A549 (cell line): ENCODE measurements at regions not wholly inside any gene's neighbourhood (a gene's known extent, or its start where the extent isn't known, plus 50 kb on each side); places are given as distances from the start of the nearest gene placed in this dataset.

ENCODE experiments used
- CTCF ChIP-seq: fragments of >200 bp; sonication (Bioruptor Twin); formaldehyde crosslinking; IDR thresholded peaks from 3 replicates; pipeline ENCODE4 v1.5.1; 2016
- E2F6 ChIP-seq: IDR thresholded peaks from 2 replicates; pipeline ENCODE4 v1.6.1; 2012; ENCODE audit warnings: low read depth, borderline replicate concordance
- HEYL ChIP-seq: fragments of 250-450 bp; sonication (Bioruptor Pico); IDR thresholded peaks from 2 replicates; pipeline ENCODE4 v1.8.0; 2021; ENCODE audit warnings: mild to moderate bottlenecking, moderate library complexity
- MAX ChIP-seq: IDR thresholded peaks from 2 replicates; pipeline ENCODE4 v1.6.1; 2012
- MAZ ChIP-seq: fragments of 150-350 bp; IDR thresholded peaks from 2 replicates; pipeline ENCODE4 v1.6.1; 2014; ENCODE audit warnings: antibody characterized with exemption, low read depth, low read length, borderline replicate concordance
- MYC ChIP-seq: IDR thresholded peaks from 2 replicates; pipeline ENCODE4 v1.6.1; 2012; ENCODE audit warnings: mild to moderate bottlenecking, inconsistent platforms, low read length, improper control_type of control experiment, borderline replicate concordance
- NR3C1 ChIP-seq: fragments of >200 bp; sonication (Bioruptor Twin); formaldehyde crosslinking; IDR thresholded peaks from 3 replicates; pipeline ENCODE4 v1.6.1; 2017
- POLR2A ChIP-seq: IDR thresholded peaks from 2 replicates; pipeline ENCODE4 v1.6.1; 2012; ENCODE audit warnings: mild to moderate bottlenecking, low read length
- RCOR1 ChIP-seq: fragments of 150-350 bp; IDR thresholded peaks from 2 replicates; pipeline ENCODE4 v1.6.1; 2014; ENCODE audit warnings: antibody characterized with exemption, low read length, low read depth
- USF2 ChIP-seq: fragments of 450-650 bp; IDR thresholded peaks from 2 replicates; pipeline ENCODE4 v1.6.1; 2014; ENCODE audit warnings: antibody characterized with exemption
- ZFP36 ChIP-seq: fragments of 450-650 bp; IDR thresholded peaks from 2 replicates; pipeline ENCODE4 v1.6.1; 2014; ENCODE audit warnings: borderline replicate concordance; ENCODE audit not compliant: partially characterized antibody

- TF ChIP-seq POLR2A (no peak), USF2 (no peak), MAZ (no peak), ZFP36 (no peak), CTCF (no peak), RCOR1 (no peak), MYC (no peak), MAX (no peak), HEYL (CRISPR knock-in tag) (no peak), NR3C1 (no peak), E2F6 (no peak)
Observed at GRCh38 chr11:109552376-109552775, 130.4 kb downstream of the C11orf87 start.
